Kidney epithelial cell (primary cell): ENCODE measurements at regions not wholly inside any gene's neighbourhood (a gene's known extent, or its start where the extent isn't known, plus 50 kb on each side); places are given as distances from the start of the nearest gene placed in this dataset.

Experiments
- DNase-seq: peaks from one replicate; pipeline ENCODE4 v3.0.0-alpha.2; 2010; ENCODE audit warnings: low read depth
- H3K27me3 ChIP-seq: 2 replicates; pipeline ENCODE4 v1.6.0; 2011; ENCODE audit warnings: low read length; ENCODE audit not compliant: control insufficient read depth, insufficient read depth
- H3K36me3 ChIP-seq: 2 replicates; pipeline ENCODE4 v1.5.1; 2011; ENCODE audit warnings: low read length; ENCODE audit not compliant: control insufficient read depth, insufficient read depth
- H3K4me3 ChIP-seq: 2 replicates; pipeline ENCODE4 v1.5.1; 2011; ENCODE audit warnings: low read depth, mild to moderate bottlenecking, control low read depth, low read length
- TF ChIP-seq, protein P1 (sequence below): IDR thresholded peaks from 2 replicates; pipeline ENCODE4 v1.5.1; 2011; ENCODE audit warnings: mild to moderate bottlenecking, moderate library complexity, low read length, control low read depth, inconsistent platforms; ENCODE audit not compliant: insufficient read depth, poor library complexity, severe bottlenecking

DNA sequence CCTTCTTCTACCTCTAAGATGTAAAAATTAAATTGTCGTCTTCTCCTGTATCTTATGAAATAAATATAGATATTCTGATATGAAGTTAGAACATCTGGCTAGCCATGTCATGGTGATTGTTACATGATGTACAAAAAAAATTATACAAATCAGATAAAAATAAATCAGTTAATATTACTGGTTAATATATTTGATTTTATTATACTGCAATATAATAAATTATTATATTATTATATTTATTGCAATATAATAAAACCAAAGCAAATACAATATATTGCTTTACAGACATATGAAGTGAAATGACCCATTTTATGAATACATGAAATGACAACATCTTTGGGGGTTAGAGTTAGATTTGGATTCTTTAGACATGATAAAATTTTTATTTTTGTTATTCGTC, 72.3 kb upstream of the NAALADL2 start:
- TF ChIP-seq, protein P1, sequence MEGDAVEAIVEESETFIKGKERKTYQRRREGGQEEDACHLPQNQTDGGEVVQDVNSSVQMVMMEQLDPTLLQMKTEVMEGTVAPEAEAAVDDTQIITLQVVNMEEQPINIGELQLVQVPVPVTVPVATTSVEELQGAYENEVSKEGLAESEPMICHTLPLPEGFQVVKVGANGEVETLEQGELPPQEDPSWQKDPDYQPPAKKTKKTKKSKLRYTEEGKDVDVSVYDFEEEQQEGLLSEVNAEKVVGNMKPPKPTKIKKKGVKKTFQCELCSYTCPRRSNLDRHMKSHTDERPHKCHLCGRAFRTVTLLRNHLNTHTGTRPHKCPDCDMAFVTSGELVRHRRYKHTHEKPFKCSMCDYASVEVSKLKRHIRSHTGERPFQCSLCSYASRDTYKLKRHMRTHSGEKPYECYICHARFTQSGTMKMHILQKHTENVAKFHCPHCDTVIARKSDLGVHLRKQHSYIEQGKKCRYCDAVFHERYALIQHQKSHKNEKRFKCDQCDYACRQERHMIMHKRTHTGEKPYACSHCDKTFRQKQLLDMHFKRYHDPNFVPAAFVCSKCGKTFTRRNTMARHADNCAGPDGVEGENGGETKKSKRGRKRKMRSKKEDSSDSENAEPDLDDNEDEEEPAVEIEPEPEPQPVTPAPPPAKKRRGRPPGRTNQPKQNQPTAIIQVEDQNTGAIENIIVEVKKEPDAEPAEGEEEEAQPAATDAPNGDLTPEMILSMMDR: no peak
- no peaks in the 10 kb centered on the region for H3K27me3 ChIP-seq
- no peaks in the 10 kb centered on the region for H3K36me3 ChIP-seq
- H3K4me3 ChIP-seq: no peak overlapping the region
- DNase-seq: no peak

DNA sequence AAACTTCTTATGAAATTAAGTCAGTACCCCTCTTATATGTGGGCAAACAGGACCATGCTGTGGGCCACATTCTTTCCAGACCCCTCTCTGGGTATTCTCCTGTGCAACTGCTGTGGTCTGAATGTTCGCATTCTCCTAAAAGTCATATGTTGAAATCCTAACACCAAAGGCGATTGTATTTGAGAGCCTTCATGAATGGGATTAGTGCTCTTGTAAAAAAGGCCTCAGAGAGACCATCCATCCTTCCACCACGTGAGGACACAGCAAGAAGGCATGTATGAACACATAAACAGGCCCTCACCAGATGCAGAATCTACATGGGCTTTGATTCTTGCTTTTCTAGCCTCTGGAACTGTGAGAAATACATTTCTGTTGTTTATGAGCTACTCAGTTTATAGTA, 68.0 kb upstream of the NAALADL2 start:
- no peaks in the 10 kb centered on the region for H3K36me3 ChIP-seq
- no peaks in the 10 kb centered on the region for H3K27me3 ChIP-seq
- no peak for DNase-seq
- no peak overlapping the region for H3K4me3 ChIP-seq
- TF ChIP-seq, protein P1: no peak

DNA sequence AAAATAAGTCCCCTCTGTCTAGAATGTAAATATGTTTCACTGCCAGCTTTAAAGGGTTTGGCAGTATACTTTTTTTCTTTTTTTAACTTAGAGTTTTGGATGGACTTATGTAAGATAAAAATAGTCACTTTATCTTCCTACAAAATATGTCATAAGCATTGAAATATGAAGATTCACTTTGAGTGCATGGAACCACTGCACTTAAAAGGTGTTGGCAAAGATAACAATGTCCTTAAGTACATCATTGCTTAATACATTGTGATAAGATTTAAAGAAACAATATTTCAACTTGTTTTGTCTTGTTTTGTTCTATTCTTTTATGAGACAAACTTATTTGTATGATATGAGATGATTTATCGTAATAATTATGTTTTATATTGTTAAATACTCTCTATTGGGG, 66.3 kb upstream of the NAALADL2 start:
- no peaks in the 10 kb centered on the region for H3K36me3 ChIP-seq
- TF ChIP-seq, protein P1: no peak
- no peak overlapping the region for H3K4me3 ChIP-seq
- no peak for DNase-seq
- no peaks in the 10 kb centered on the region for H3K27me3 ChIP-seq
